K562 (cell line): ENCODE measurements at regions not wholly inside any gene's neighbourhood (a gene's known extent, or its start where the extent isn't known, plus 50 kb on each side); places are given as distances from the start of the nearest gene placed in this dataset.

Experiments used
- ATAC-seq: fragments of 200-7000 bp; cut with Tn5 transposase; 3 replicates; pipeline ENCODE4 v1.9.1; 2020; ENCODE audit warnings: moderate library complexity
- BruUV-seq: library from RNA; stranded (reverse); fragments of 400-500 nt; replicated peaks from 2 replicates; lab custom pipeline; 2021; lab: Mats Ljungman, UMichigan
- CTCF ChIA-PET: fragments of 300-600 bp; formaldehyde crosslinking; extraction: SDS; loops from one replicate; lab custom pipeline; 2021; ENCODE audit warnings: low intra/inter-chr PET ratio; lab: Yijun Ruan, JAX
- POLR2A ChIA-PET: fragments of 300-600, 350-650 bp; sonication (Branson Sonifier 250); formaldehyde crosslinking; extraction: SDS; loops from one replicate; lab custom pipeline; 2021; ENCODE audit warnings: antibody characterized with exemption, inconsistent platforms; lab: Yijun Ruan, JAX
- DNase-seq, 4 experiments: peaks; one replicate each; pipeline versions ENCODE4 v3.0.0 to v3.0.0-alpha.2; 2011 to 2018; ENCODE audit warnings: low spot score in 3 of 4, mixed read lengths in 3 of 4; ENCODE audit errors: extremely low read depth in 1 of 4
- FAIRE-seq: peaks from 2 replicates; lab custom pipeline; 2011; peaks lifted over from hg19 to GRCh38; lab: Jason Lieb, UNC
- H2AFZ ChIP-seq: 2 replicates; pipeline ENCODE4 v1.6.0; 2011; ENCODE audit warnings: low read depth, low read length, control low read depth, inconsistent platforms
- H3K27ac ChIP-seq: fragments of 200-600 bp; 3 replicates; pipeline ENCODE4 v1.8.0; 2011; ENCODE audit warnings: low read depth, mild to moderate bottlenecking, control low read depth, inconsistent platforms, low read length, moderate library complexity, mixed read lengths; ENCODE audit errors: extremely low read depth
- H3K27me3 ChIP-seq, 2 experiments: fragments of 300-600 bp in 1 of 2; 2 replicates in 1 of 2; 3 replicates in 1 of 2; pipeline versions ENCODE4 v1.6.0 to v1.8.0; 2011; ENCODE audit warnings: inconsistent platforms in 2 of 2, low read length in 2 of 2, mild to moderate bottlenecking in 1 of 2, mixed read lengths in 1 of 2, moderate library complexity in 1 of 2; ENCODE audit not compliant: control insufficient read depth in 2 of 2, insufficient read depth in 2 of 2
- H3K36me3 ChIP-seq: fragments of 300-600 bp; 3 replicates; pipeline ENCODE4 v1.8.0; 2011; ENCODE audit warnings: mild to moderate bottlenecking, low read length, inconsistent platforms; ENCODE audit not compliant: control insufficient read depth, insufficient read depth
- H3K4me1 ChIP-seq, 2 experiments: fragments of 200-600 bp in 1 of 2; replicated peaks in 1 of 2; 2 replicates in 1 of 2; 3 replicates in 1 of 2; pipeline versions ENCODE4 v1.5.1 to v1.8.0; 2011; ENCODE audit warnings: inconsistent platforms in 2 of 2, low read length in 2 of 2, mild to moderate bottlenecking in 1 of 2, mixed read lengths in 1 of 2, moderate library complexity in 1 of 2; ENCODE audit not compliant: control insufficient read depth in 2 of 2, insufficient read depth in 2 of 2
- H3K4me2 ChIP-seq: 2 replicates; pipeline ENCODE4 v1.6.1; 2011; ENCODE audit warnings: low read length, control low read depth, inconsistent platforms, mixed read lengths; ENCODE audit not compliant: insufficient read depth
- H3K4me3 ChIP-seq: fragments of 200-600 bp; sonication (generic), shearing (Covaris generic); 2 replicates; pipeline ENCODE4 v1.5.1; 2016; ENCODE audit warnings: control low read depth, inconsistent platforms
- H3K79me2 ChIP-seq: fragments of 200-600 bp; 3 replicates; pipeline ENCODE4 v1.8.0; 2011; ENCODE audit warnings: low read length, inconsistent platforms; ENCODE audit not compliant: control insufficient read depth, insufficient read depth
- H3K9ac ChIP-seq, 2 experiments: 2 replicates each; pipeline versions ENCODE4 v1.6.0 to v1.6.1; 2011; ENCODE audit warnings: low read depth in 2 of 2, low read length in 2 of 2, control low read depth in 1 of 2, inconsistent platforms in 1 of 2, mild to moderate bottlenecking in 1 of 2, mixed read lengths in 1 of 2; ENCODE audit not compliant: insufficient read depth in 1 of 2
- H3K9me1 ChIP-seq: one replicate; pipeline ENCODE4 v1.6.0; 2011; ENCODE audit warnings: inconsistent platforms, mild to moderate bottlenecking, low read length, moderate library complexity; ENCODE audit not compliant: control insufficient read depth, insufficient read depth
- H3K9me3 ChIP-seq: replicated peaks from 2 replicates; pipeline ENCODE4 v1.5.1; 2011; ENCODE audit warnings: low read depth, low read length, inconsistent platforms; ENCODE audit not compliant: control insufficient read depth, insufficient read depth
- H4K20me1 ChIP-seq: replicated peaks from 2 replicates; pipeline ENCODE4 v1.6.1; 2011; ENCODE audit warnings: low read length, inconsistent platforms, mixed read lengths; ENCODE audit not compliant: control insufficient read depth, insufficient read depth
- CBFA2T2 ChIP-seq: fragments of 450-650 bp; conservative IDR thresholded peaks from 2 replicates; pipeline ENCODE4 v1.6.1; 2017; ENCODE audit warnings: mild to moderate bottlenecking
- FOXP1 ChIP-seq: sonication (generic); formaldehyde crosslinking; IDR thresholded peaks from 2 replicates; pipeline ENCODE4 v1.8.0; 2022; ENCODE audit warnings: mild to moderate bottlenecking, missing genetic modification reagents
- GTF2A2 ChIP-seq: IDR thresholded peaks from 2 replicates; pipeline ENCODE4 v1.6.1; 2016; ENCODE audit warnings: mild to moderate bottlenecking, missing genetic modification characterization, missing compliant biosample characterization
- HNRNPUL1 ChIP-seq: fragments of 200-400 bp; formaldehyde crosslinking; IDR thresholded peaks from 2 replicates; pipeline ENCODE4 v1.6.1; 2017; ENCODE audit warnings: low read length
- KDM4B ChIP-seq, 2 experiments: fragments of 450-650 bp in 1 of 2; sonication (generic) in 1 of 2; IDR thresholded peaks; 2 replicates each; pipeline ENCODE4 v1.6.1; 2016 to 2017; ENCODE audit warnings: borderline replicate concordance in 2 of 2, antibody characterized with exemption in 1 of 2, low read depth in 1 of 2, mild to moderate bottlenecking in 1 of 2
- MEIS2 ChIP-seq: fragments of 450-650 bp; IDR thresholded peaks from 2 replicates; pipeline ENCODE4 v1.6.1; 2014; ENCODE audit warnings: mild to moderate bottlenecking; ENCODE audit not compliant: partially characterized antibody
- NR2C2 ChIP-seq, 2 experiments: fragments of 200-800 bp in 1 of 2; sonication (Bioruptor generic) in 1 of 2; sonication (generic) in 1 of 2; formaldehyde crosslinking in 1 of 2; IDR thresholded peaks; 2 replicates each; pipeline versions ENCODE4 v1.6.1 to v1.8.0; 2016 to 2022; ENCODE audit warnings: mild to moderate bottlenecking in 1 of 2, missing compliant biosample characterization in 1 of 2, missing genetic modification characterization in 1 of 2, missing genetic modification reagents in 1 of 2
- POLR2H ChIP-seq: IDR thresholded peaks from 2 replicates; pipeline ENCODE4 v1.6.1; 2016; ENCODE audit warnings: missing genetic modification characterization, low read depth, mild to moderate bottlenecking, control low read depth, missing compliant biosample characterization, moderate library complexity
- RBM15 ChIP-seq: fragments of 200-400 bp; formaldehyde crosslinking; IDR thresholded peaks from 2 replicates; pipeline ENCODE4 v1.6.1; 2018; ENCODE audit warnings: mild to moderate bottlenecking, low read length, moderate library complexity; ENCODE audit not compliant: insufficient read depth
- RBM39 ChIP-seq: fragments of 200-400 bp; formaldehyde crosslinking; optimal IDR thresholded peaks from 2 replicates; pipeline ENCODE3; 2018; ENCODE audit warnings: low read depth, low read length
- SIX5 ChIP-seq, 2 experiments: IDR thresholded peaks; 2 replicates each; pipeline ENCODE4 v1.6.1; 2011; ENCODE audit warnings: low read length in 2 of 2, borderline replicate concordance in 1 of 2, low read depth in 1 of 2, mild to moderate bottlenecking in 1 of 2, moderate library complexity in 1 of 2; ENCODE audit not compliant: insufficient read depth in 1 of 2
- TCF15 ChIP-seq: fragments of 250-450 bp; sonication (Bioruptor Pico); IDR thresholded peaks from 2 replicates; pipeline ENCODE4 v1.8.0; 2022; ENCODE audit warnings: moderate library complexity, mild to moderate bottlenecking, inconsistent platforms
- TGIF2 ChIP-seq: sonication (generic); formaldehyde crosslinking; IDR thresholded peaks from 2 replicates; pipeline ENCODE4 v1.8.1; 2022; ENCODE audit warnings: mild to moderate bottlenecking, missing genetic modification reagents, moderate library complexity
- YY1 ChIP-seq, 3 experiments: IDR thresholded peaks; 2 replicates each; pipeline ENCODE4 v1.6.1; 2011; ENCODE audit warnings: low read length in 2 of 3, mild to moderate bottlenecking in 2 of 3, moderate library complexity in 2 of 3, borderline replicate concordance in 1 of 3, control low read depth in 1 of 3, low read depth in 1 of 3; ENCODE audit not compliant: insufficient read depth in 3 of 3, insufficient replicate concordance in 2 of 3, control insufficient read depth in 1 of 3, insufficient read length in 1 of 3; ENCODE audit errors: extremely low read depth in 1 of 3
- ZBTB49 ChIP-seq: sonication (generic); formaldehyde crosslinking; IDR thresholded peaks from 2 replicates; pipeline ENCODE4 v1.8.0; 2022; ENCODE audit warnings: missing genetic modification reagents, mild to moderate bottlenecking, borderline replicate concordance
- ZKSCAN1 ChIP-seq: fragments of 150-350 bp; IDR thresholded peaks from 2 replicates; pipeline ENCODE4 v1.6.1; 2016; ENCODE audit warnings: low read depth, low read length
- ZNF134 ChIP-seq: fragments of 250-450 bp; sonication (Bioruptor Pico); conservative IDR thresholded peaks from 2 replicates; pipeline ENCODE4 v1.4.0; 2020
- ZNF175 ChIP-seq: fragments of 200-800 bp; sonication (Bioruptor generic); IDR thresholded peaks from 2 replicates; pipeline ENCODE4 v1.6.1; 2016; ENCODE audit warnings: low read depth, mild to moderate bottlenecking, missing genetic modification characterization, missing compliant biosample characterization
- ZNF740 ChIP-seq, 3 experiments: fragments of 200-800 bp in 1 of 3; sonication (Bioruptor generic) in 1 of 3; sonication (generic) in 1 of 3; formaldehyde crosslinking in 1 of 3; IDR thresholded peaks; 2 replicates each; pipeline versions ENCODE4 v1.6.1 to v1.8.0; 2016 to 2022; ENCODE audit warnings: mild to moderate bottlenecking in 2 of 3, missing compliant biosample characterization in 2 of 3, missing genetic modification characterization in 2 of 3, missing genetic modification reagents in 1 of 3
- WGBS: fragments of 100-300 bp; shearing (Covaris generic); methylation state at CpG from one replicate; pipeline ENCODE4 v1.1.6; 2016; ENCODE audit warnings: low coverage, mixed read lengths; ENCODE audit not compliant: insufficient coverage; ENCODE audit errors: missing lambda C conversion rate; 5-methylcytosine and 5-hydroxymethylcytosine counted together
- in situ Hi-C: fragments of 300-500 bp; cut with MboI; formaldehyde crosslinking; loops from 4 replicates; pipeline ENCODE4 v1.15.0; 2018; ENCODE audit warnings: inconsistent platforms, mixed read lengths
- intact Hi-C: fragments of 100-400 bp; cut with micrococcal nuclease; formaldehyde crosslinking; loops from 2 replicates; pipeline ENCODE4 v1.14.2; 2022

GRCh38 chr4:163618845-163619244, 124.4 kb downstream of the TMA16 start:
- 0% methylated on average over 4 of the region's 4 CpGs for WGBS
- BruUV-seq, result no TSS peak
- ChIA-PET CTCF (no interaction called here), POLR2A (interaction anchor here (0.6 kb wide), 1 partner anchor 44 kb away, joined by 3 read pairs; no protein-coding TSS in a partner anchor)
- no peaks in the 10 kb centered on the region for H3K27me3 ChIP-seq
- no peaks in the 10 kb centered on the region for H3K9me3 ChIP-seq
- intact Hi-C loops (no loop called here), in situ Hi-C loops (no loop called here)
- H3K4me1 ChIP-seq, result no peaks in the 10 kb centered on the region
- ATAC-seq (no peak), FAIRE-seq (no peak), DNase-seq (no peak)
- no peaks in the 10 kb centered on the region for H3K79me2 ChIP-seq
- no peaks in the 10 kb centered on the region for H3K9me1 ChIP-seq
- no peak overlapping the region for H3K9ac ChIP-seq
- H3K4me2 ChIP-seq, result no peak overlapping the region
- H3K4me3 ChIP-seq, result no peak overlapping the region
- no peak overlapping the region for H3K27ac ChIP-seq
- no peak overlapping the region for H2AFZ ChIP-seq
- no peaks in the 10 kb centered on the region for H3K36me3 ChIP-seq
- H4K20me1 ChIP-seq, result no peaks in the 10 kb centered on the region
- no peak for TF ChIP-seq CBFA2T2
- TF ChIP-seq ZBTB49 (CRISPR knock-in tag), result no peak
- no peak for TF ChIP-seq ZNF134 (CRISPR knock-in tag)
- no peak for TF ChIP-seq HNRNPUL1
- TF ChIP-seq YY1 (IDR thresholded peaks at IDR 0.05; ENCODE audit: borderline replicate concordance in 1 of 3, control insufficient read depth in 1 of 3, extremely low read depth in 1 of 3, insufficient read depth in 3 of 3, insufficient read length in 1 of 3, insufficient replicate concordance in 2 of 3, low read depth in 1 of 3, low read length in 2 of 3), result no peak
- no peak for TF ChIP-seq RBM39
- TF ChIP-seq TCF15 (CRISPR knock-in tag), result no peak
- no peak for TF ChIP-seq MEIS2
- TF ChIP-seq TGIF2 (CRISPR knock-in tag), result no peak
- TF ChIP-seq RBM15, result no peak
- no peak for TF ChIP-seq POLR2H
- no peak for TF ChIP-seq GTF2A2
- no peak for TF ChIP-seq ZNF175 (CRISPR knock-in tag)
- TF ChIP-seq SIX5 (IDR thresholded peaks at IDR 0.05; ENCODE audit: borderline replicate concordance in 1 of 2, insufficient read depth in 1 of 2, low read depth in 1 of 2, low read length in 2 of 2), result no peak
- no peak for TF ChIP-seq ZNF740 (CRISPR knock-in tag; IDR thresholded peaks at IDR 0.05)
- TF ChIP-seq ZNF740 (tag; IDR thresholded peaks at IDR 0.05), result no peak
- no peak for TF ChIP-seq KDM4B (IDR thresholded peaks at IDR 0.05; ENCODE audit: borderline replicate concordance in 2 of 2, low read depth in 1 of 2)
- TF ChIP-seq ZKSCAN1, result no peak
- no peak for TF ChIP-seq FOXP1 (CRISPR knock-in tag)
- TF ChIP-seq NR2C2 (CRISPR knock-in tag; IDR thresholded peaks at IDR 0.05), result no peak
- no peak for TF ChIP-seq NR2C2 (tag; IDR thresholded peaks at IDR 0.05)
